IMR-90 (cell line): ENCODE measurements at regions not wholly inside any gene's neighbourhood (a gene's known extent, or its start where the extent isn't known, plus 50 kb on each side); places are given as distances from the start of the nearest gene placed in this dataset.

Experiments
- ATAC-seq: fragments of 200-7000 bp; cut with Tn5 transposase; 2 replicates; pipeline ENCODE4 v1.9.1; 2020; ENCODE audit warnings: low read depth, mild to moderate bottlenecking, moderate library complexity
- BruUV-seq: library from RNA; stranded (reverse); fragments of 400-500 nt; replicated peaks from 2 replicates; lab custom pipeline; 2021; lab: Mats Ljungman, UMichigan
- CTCF ChIA-PET: fragments of 300-600 bp; formaldehyde crosslinking; extraction: SDS; loops from one replicate; lab custom pipeline; 2021; ENCODE audit warnings: antibody characterized with exemption; lab: Yijun Ruan, JAX
- POLR2A ChIA-PET: fragments of 300-600 bp; sonication (Branson Sonifier 250); formaldehyde crosslinking; loops from one replicate; lab custom pipeline; 2022; ENCODE audit warnings: antibody characterized with exemption; ENCODE audit not compliant: unreplicated experiment; lab: Charles Lee
- DNase-seq: peaks from one replicate; pipeline ENCODE4 v3.0.0; 2013
- H2AFZ ChIP-seq: replicated peaks from 2 replicates; pipeline ENCODE3; 2013; ENCODE audit warnings: low read length, mild to moderate bottlenecking; ENCODE audit not compliant: poor library complexity
- H2AK5ac ChIP-seq: 2 replicates; pipeline ENCODE4 v1.6.1; 2013; ENCODE audit warnings: low read depth, low read length, inconsistent platforms
- H2AK9ac ChIP-seq: replicated peaks from 2 replicates; pipeline ENCODE3; 2013; ENCODE audit warnings: mild to moderate bottlenecking, low read depth, low read length, moderate library complexity; ENCODE audit not compliant: poor library complexity
- H2BK120ac ChIP-seq: 2 replicates; pipeline ENCODE4 v1.6.1; 2013; ENCODE audit warnings: low read depth, low read length, inconsistent platforms
- H2BK15ac ChIP-seq: 3 replicates; pipeline ENCODE4 v1.6.1; 2013; ENCODE audit warnings: low read depth, low read length, inconsistent platforms
- H2BK20ac ChIP-seq: 2 replicates; pipeline ENCODE4 v1.6.1; 2013; ENCODE audit warnings: low read depth, mild to moderate bottlenecking, inconsistent platforms, low read length, moderate library complexity
- H2BK5ac ChIP-seq: 2 replicates; pipeline ENCODE4 v1.6.1; 2013; ENCODE audit warnings: mild to moderate bottlenecking, low read depth, low read length, inconsistent platforms; ENCODE audit not compliant: poor library complexity, severe bottlenecking
- H3K14ac ChIP-seq: replicated peaks from 2 replicates; pipeline ENCODE4 v1.6.1; 2013; ENCODE audit warnings: low read depth, low read length, inconsistent platforms
- H3K18ac ChIP-seq: 2 replicates; pipeline ENCODE4 v1.6.1; 2013; ENCODE audit warnings: low read depth, low read length, control low read depth
- H3K23ac ChIP-seq: 2 replicates; pipeline ENCODE4 v1.6.1; 2013; ENCODE audit warnings: low read depth, low read length, inconsistent platforms
- H3K27ac ChIP-seq: 2 replicates; pipeline ENCODE4 v1.5.1; 2013; ENCODE audit warnings: mild to moderate bottlenecking, control low read depth, low read length; ENCODE audit not compliant: insufficient read depth
- H3K27me3 ChIP-seq: 2 replicates; pipeline ENCODE4 v1.6.1; 2013; ENCODE audit warnings: low read length; ENCODE audit not compliant: control insufficient read depth, insufficient read depth
- H3K36me3 ChIP-seq: 2 replicates; pipeline ENCODE4 v1.6.1; 2013; ENCODE audit warnings: low read length, mixed read lengths; ENCODE audit not compliant: control insufficient read depth, insufficient read depth
- H3K4ac ChIP-seq: 2 replicates; pipeline ENCODE4 v1.6.1; 2013; ENCODE audit warnings: low read depth, low read length, inconsistent platforms
- H3K4me1 ChIP-seq: 2 replicates; pipeline ENCODE4 v1.6.1; 2013; ENCODE audit warnings: low read length, mixed read lengths; ENCODE audit not compliant: control insufficient read depth, insufficient read depth
- H3K4me2 ChIP-seq: 2 replicates; pipeline ENCODE4 v1.6.1; 2013; ENCODE audit warnings: low read depth, mild to moderate bottlenecking, control low read depth, low read length, moderate library complexity
- H3K4me3 ChIP-seq: 2 replicates; pipeline ENCODE4 v1.5.1; 2013; ENCODE audit warnings: low read depth, mild to moderate bottlenecking, control low read depth, low read length, moderate library complexity; ENCODE audit not compliant: insufficient read depth
- H3K56ac ChIP-seq: 2 replicates; pipeline ENCODE4 v1.6.1; 2013; ENCODE audit warnings: low read length, inconsistent platforms; ENCODE audit not compliant: insufficient read depth; ENCODE audit errors: extremely low read depth
- H3K79me1 ChIP-seq, 2 experiments: 2 replicates each; pipeline ENCODE4 v1.6.1; 2013; ENCODE audit warnings: low read length in 2 of 2, inconsistent platforms in 1 of 2, low read depth in 1 of 2
- H3K9ac ChIP-seq: 2 replicates; pipeline ENCODE4 v1.6.1; 2013; ENCODE audit warnings: low read depth, low read length, control low read depth
- H3K9me1 ChIP-seq: 2 replicates; pipeline ENCODE4 v1.6.1; 2013; ENCODE audit warnings: low read length, inconsistent platforms; ENCODE audit not compliant: insufficient read depth
- H3K9me3 ChIP-seq: 2 replicates; pipeline ENCODE4 v1.6.1; 2013; ENCODE audit warnings: low read length; ENCODE audit not compliant: control insufficient read depth, insufficient read depth
- H4K20me1 ChIP-seq: 2 replicates; pipeline ENCODE4 v1.6.1; 2013; ENCODE audit warnings: low read length, inconsistent platforms; ENCODE audit not compliant: insufficient read depth
- H4K5ac ChIP-seq: 2 replicates; pipeline ENCODE4 v1.6.1; 2013; ENCODE audit warnings: mild to moderate bottlenecking, low read depth, low read length, control low read depth
- H4K8ac ChIP-seq, 2 experiments: 2 replicates each; pipeline ENCODE4 v1.6.1; 2013; ENCODE audit warnings: low read depth in 2 of 2, low read length in 2 of 2, control low read depth in 1 of 2, inconsistent platforms in 1 of 2
- H4K91ac ChIP-seq: 2 replicates; pipeline ENCODE4 v1.6.1; 2013; ENCODE audit warnings: low read depth, low read length, inconsistent platforms; ENCODE audit not compliant: insufficient read depth
- BHLHE40 ChIP-seq: fragments of 150-350 bp; IDR thresholded peaks from 2 replicates; pipeline ENCODE4 v1.6.1; 2016; ENCODE audit warnings: mild to moderate bottlenecking, low read depth, low read length
- CEBPB ChIP-seq: IDR thresholded peaks from 2 replicates; pipeline ENCODE4 v1.6.1; 2012; ENCODE audit warnings: low read depth, low read length, improper control_type of control experiment
- POLR2A ChIP-seq: IDR thresholded peaks from 2 replicates; pipeline ENCODE4 v1.6.1; 2012; ENCODE audit warnings: mild to moderate bottlenecking, low read depth, low read length
- WGBS, 2 experiments: methylation state at CpG; one replicate each; pipeline versions ENCODE4 v1.1.5 to v1.1.7; 2013; ENCODE audit warnings: missing lambda C conversion rate in 2 of 2; ENCODE audit not compliant: insufficient read length in 1 of 2; ENCODE audit errors: extremely low coverage in 2 of 2; 5-methylcytosine and 5-hydroxymethylcytosine counted together
- dilution Hi-C: fragments of 300-500 bp; cut with HindIII; formaldehyde crosslinking; loops from one replicate; pipeline ENCODE4 v1.14.3; 2018; ENCODE audit warnings: low sequenced_read_pairs; ENCODE audit not compliant: unreplicated experiment
- in situ Hi-C: fragments of 300-500 bp; cut with MboI; formaldehyde crosslinking; loops from 3 replicates; pipeline ENCODE4 v1.14.3; 2019; ENCODE audit warnings: low sequenced_read_pairs, inconsistent platforms, mixed read lengths
- intact Hi-C: fragments of 100-400 bp; cut with micrococcal nuclease; formaldehyde crosslinking; loops from 2 replicates; pipeline ENCODE4 v1.10.0; 2022
- TF ChIP-seq, protein P1 (sequence below): conservative IDR thresholded peaks from 2 replicates; pipeline ENCODE4 v1.5.1; 2012; ENCODE audit warnings: mild to moderate bottlenecking, low read depth, low read length, improper control_type of control experiment

DNA sequence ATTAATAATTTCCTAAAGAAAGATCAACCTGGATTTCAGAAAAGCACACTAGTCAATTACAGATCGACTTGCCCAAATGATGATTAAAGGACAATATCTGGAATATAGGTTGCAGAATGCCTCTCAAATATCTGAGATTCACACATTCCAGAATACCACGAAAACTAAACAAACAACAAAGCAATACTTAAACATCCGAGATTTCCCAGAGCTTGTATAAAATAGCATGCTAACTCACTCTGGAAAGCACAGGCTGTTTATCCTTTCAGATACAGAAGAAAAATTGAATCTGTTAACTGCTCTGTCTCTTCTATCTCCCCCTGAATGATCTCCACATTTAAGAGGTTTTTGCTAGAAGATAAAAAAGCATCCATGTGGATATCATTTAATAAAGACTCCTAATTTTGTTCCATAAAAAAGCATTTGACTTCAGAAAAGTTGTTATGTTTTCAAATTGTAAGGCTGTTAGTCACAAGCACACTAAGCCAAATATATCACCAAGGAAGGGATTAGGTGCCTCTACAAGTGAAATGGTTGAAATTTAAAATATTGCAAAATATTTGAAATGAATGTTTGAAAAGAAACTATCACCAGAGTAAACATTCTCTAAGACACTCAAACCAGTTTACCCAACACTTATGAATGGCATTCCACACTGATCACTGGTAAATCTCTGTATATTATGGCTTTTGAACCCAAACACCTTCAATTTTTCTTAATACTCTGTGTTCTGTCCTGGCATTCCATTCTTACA lies 865.1 kb upstream of the ADAMTS5 start:
- H2BK20ac ChIP-seq = no peak overlapping the region
- no CpG with 5 or more reads among the region's 3 CpGs for WGBS, 2 experiments
- TF ChIP-seq, protein P1, sequence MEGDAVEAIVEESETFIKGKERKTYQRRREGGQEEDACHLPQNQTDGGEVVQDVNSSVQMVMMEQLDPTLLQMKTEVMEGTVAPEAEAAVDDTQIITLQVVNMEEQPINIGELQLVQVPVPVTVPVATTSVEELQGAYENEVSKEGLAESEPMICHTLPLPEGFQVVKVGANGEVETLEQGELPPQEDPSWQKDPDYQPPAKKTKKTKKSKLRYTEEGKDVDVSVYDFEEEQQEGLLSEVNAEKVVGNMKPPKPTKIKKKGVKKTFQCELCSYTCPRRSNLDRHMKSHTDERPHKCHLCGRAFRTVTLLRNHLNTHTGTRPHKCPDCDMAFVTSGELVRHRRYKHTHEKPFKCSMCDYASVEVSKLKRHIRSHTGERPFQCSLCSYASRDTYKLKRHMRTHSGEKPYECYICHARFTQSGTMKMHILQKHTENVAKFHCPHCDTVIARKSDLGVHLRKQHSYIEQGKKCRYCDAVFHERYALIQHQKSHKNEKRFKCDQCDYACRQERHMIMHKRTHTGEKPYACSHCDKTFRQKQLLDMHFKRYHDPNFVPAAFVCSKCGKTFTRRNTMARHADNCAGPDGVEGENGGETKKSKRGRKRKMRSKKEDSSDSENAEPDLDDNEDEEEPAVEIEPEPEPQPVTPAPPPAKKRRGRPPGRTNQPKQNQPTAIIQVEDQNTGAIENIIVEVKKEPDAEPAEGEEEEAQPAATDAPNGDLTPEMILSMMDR = no peak
- TF ChIP-seq POLR2A (no peak), BHLHE40 (no peak), CEBPB (peak; percentile 19; the same call in 1 of the 2 replicates)
- H4K20me1 ChIP-seq = no peaks in the 10 kb centered on the region
- dilution Hi-C loops (no loop called here), intact Hi-C loops (loop anchor here (5.0 kb wide), 1 partner anchor 985 kb away; the partner anchor contains the start of gene ADAMTS1), in situ Hi-C loops (no loop called here)
- H2AK5ac ChIP-seq = no peak overlapping the region
- ChIA-PET POLR2A (no interaction called here), CTCF (interaction anchor here (1.2 kb wide), 1 partner anchor 913 kb away, joined by 3 read pairs; no protein-coding TSS in a partner anchor)
- no peaks in the 10 kb centered on the region for H3K27me3 ChIP-seq
- BruUV-seq = no TSS peak
- no peak overlapping the region for H2BK120ac ChIP-seq
- no peak overlapping the region for H3K56ac ChIP-seq
- 0 out of 2 replicates have a peak overlapping the region, but pooled peaks have one; percentile 26 for H3K9ac ChIP-seq
- H3K9me1 ChIP-seq = peaks cover 2% of the 10 kb centered on the region; the same call in 1 of the 2 replicates
- no peak overlapping the region for H3K23ac ChIP-seq
- no peak overlapping the region for H3K4me3 ChIP-seq
- peak overlapping the region; percentile 97 for H3K18ac ChIP-seq
- no peak overlapping the region for H3K4ac ChIP-seq
- no peak overlapping the region for H3K14ac ChIP-seq
- no peak overlapping the region for H2BK15ac ChIP-seq
- no peak overlapping the region for H4K8ac ChIP-seq
- H3K36me3 ChIP-seq = no peaks in the 10 kb centered on the region
- DNase-seq (peak; percentile 57), ATAC-seq (peak; percentile 90)
- no peak overlapping the region for H2AK9ac ChIP-seq
- peak overlapping the region; percentile 84 for H2BK5ac ChIP-seq
- no peaks in the 10 kb centered on the region for H3K9me3 ChIP-seq
- peak overlapping the region; percentile 94; the same call in 1 of the 2 replicates for H3K27ac ChIP-seq
- H2AFZ ChIP-seq = no peak overlapping the region
- peak overlapping the region; percentile 68 for H3K4me2 ChIP-seq
- no peaks in the 10 kb centered on the region for H3K79me1 ChIP-seq
- peak overlapping the region; percentile 68 for H4K5ac ChIP-seq
- peaks cover 9% of the 10 kb centered on the region for H3K4me1 ChIP-seq
- no peak overlapping the region for H4K91ac ChIP-seq
